GM19351 (cell line): ENCODE measurements at regions not wholly inside any gene's neighbourhood (a gene's known extent, or its start where the extent isn't known, plus 50 kb on each side); places are given as distances from the start of the nearest gene placed in this dataset.
"Not testable (repeated sequence)": the region's sequence is repeated elsewhere in the genome, so short reads cannot be mapped to it uniquely, and the experiment has no call there.

Experiments used
- ATAC-seq: cut with Tn5 transposase; IDR thresholded peaks from one replicate; pipeline ENCODE4 v1.9.1; 2021; ENCODE audit warnings: mild to moderate bottlenecking, moderate library complexity; ENCODE audit not compliant: unreplicated experiment

- peak; percentile 98 for ATAC-seq
Observed at GRCh38 chr7:121530227-121531174, 134.4 kb upstream of the FAM3C start.

GRCh38 chr7:121529003-121529402 is 132.9 kb upstream of the FAM3C start:
- ATAC-seq = no peak

DNA sequence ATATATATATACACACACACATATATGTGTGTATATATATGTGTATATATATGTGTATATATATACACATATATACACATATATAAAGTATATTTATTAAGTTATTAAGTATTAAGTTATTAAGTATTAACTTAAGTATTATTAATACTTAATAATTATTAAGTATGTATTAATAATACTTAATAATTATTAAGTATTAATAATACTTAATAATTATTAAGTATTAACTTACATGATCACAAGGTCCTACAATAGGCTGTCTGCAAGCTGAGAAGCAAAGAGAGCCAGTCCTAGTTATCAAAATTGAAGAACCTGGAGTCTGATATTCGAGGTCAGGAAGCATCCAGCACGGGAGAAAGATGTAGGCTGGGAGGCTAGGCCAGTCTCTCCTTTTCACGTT is 130.1 kb upstream of the FAM3C start:
- ATAC-seq = not testable (repeated sequence)

DNA sequence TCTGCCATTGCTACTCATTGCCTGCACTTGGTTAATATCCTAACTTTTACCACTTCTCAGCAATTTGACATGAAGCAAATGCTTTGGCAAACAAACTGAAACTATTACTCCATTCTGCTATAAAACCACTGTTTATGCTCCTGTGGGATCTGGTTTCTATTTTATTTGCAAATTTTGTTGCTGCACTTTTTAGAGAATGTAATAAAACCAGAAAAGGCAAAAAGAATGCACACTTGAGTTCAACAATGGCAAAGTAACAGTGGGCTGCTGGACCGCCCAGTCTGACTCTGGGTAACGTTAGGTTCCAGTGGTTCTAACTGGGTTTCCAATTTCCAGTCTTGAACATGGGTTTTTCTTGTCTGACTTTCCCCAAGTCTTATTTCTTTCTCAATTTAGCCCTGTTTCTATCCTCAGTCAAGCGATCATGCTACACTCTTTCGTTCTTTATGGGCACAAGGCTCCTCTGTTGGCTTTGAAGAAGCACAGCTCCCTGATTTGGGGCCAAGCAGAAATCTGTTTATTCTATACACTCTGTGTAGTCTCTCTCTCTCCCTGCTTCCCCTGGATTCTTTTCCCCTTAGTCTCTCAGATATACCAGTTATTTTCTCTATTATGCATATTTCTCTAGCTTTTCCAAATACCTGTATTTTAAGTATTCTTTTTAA is 129.2 kb upstream of the FAM3C start:
- ATAC-seq = no peak

DNA sequence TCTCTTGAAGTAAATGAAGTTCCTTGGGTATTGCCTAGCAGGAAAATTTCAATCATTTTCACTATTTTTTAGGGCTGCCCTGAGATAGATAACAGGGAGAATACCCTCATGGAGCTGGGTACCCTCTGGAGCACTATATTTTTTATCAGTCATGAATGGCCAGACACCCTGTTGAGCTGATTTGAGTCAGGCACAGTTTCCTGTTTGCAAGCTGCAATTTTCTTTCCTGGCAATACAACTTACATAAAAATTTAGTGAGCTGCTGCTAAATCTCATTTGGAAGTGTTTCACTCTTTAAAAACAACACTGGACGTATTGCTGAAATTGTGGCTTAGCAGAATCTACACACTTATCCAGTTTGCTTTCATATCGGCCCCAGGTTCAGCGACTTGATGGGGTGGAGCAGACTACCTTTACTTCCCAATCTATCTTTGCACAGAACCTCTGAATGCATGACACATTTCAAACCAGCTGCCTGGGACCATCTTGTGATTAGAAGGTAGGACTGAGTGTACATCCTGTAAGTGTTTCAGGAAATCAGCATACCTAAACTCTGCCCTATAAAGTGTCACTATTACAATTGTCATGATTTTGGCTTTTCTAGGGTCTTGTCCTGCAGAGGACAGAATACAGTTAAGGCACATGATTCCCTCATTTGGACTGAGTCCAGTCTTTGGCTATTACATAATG is 125.7 kb upstream of the FAM3C start:
- no peak for ATAC-seq

GRCh38 chr7:121520911-121521310 is 124.8 kb upstream of the FAM3C start:
- ATAC-seq = no peak

- peak; percentile 91 for ATAC-seq
Observed at GRCh38 chr7:121519548-121520521, 123.7 kb upstream of the FAM3C start.

DNA sequence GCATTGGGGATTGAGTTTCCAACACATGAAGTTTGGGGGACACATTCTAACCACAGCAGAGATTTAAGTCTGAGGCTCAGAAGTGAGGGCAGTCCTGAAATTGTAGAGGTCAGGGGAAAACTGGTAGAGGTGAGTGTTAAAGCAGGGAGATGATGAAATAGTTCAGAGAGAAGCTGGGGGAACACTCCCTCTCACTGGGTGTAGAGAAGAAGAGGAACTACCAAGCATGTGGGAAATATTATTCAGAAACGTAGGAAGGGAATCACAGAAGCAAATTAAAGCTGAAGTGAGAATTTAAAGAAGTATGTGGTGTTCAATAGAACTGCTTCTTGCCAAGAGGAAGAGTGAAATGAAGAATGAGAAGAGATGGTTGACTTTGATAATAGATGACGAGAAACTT is 121.5 kb upstream of the FAM3C start:
- no peak for ATAC-seq

GRCh38 chr7:121516821-121517220 is 120.7 kb upstream of the FAM3C start:
- no peak for ATAC-seq

DNA sequence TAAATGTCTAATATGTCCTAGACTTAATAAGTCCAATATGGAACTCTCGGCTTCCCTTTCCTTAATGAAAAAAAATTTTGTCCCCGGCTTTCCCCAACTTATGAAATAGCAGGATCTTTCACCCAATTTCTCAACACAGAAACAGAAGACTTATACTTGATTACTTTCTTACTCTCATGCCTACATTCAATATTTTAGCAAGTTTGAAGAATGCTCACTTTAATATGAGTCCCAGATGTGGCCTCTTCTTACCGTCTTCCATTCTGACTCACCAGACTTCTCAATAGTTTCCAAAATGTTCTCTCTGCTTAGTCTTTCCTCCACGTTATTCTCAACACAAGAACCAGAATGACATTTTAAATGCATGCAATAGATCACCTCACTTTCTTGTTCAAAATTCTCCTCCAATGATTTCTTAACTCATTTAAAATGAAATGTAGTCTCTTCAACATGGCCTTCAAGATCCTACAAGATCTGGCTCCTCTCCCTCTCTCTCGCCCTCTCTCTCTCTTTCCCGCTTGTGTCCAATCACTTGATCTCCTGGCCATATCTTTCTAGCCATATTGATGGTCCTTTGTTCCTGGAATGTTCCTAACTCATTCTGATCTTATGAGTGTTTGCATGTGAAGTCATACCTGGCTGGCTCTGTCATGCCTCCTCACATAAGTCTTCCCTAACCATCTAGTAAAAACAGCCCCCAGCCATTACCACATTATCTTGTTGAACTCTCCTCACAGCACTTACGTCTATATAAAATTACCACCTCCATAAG is 119.7 kb upstream of the FAM3C start:
- no peak for ATAC-seq

DNA sequence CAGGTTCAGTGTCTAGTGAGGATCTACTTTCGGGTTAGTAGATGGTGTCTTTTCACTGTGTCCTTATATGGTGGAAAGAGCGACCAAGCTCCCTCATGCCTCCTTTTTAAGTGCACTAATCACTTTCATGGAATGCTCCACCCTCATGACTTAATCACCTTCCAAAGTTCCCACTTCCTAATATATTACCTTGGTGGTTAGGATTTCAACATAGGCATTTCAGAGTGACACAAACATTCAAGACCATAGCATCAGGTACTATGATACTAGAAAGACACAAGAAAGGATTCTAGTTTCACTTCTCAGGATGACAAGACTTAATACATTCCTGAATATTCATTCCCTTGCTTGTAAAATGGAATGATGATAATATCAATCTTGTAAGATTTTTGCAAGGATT is 119.1 kb upstream of the FAM3C start:
- no peak for ATAC-seq

GRCh38 chr7:121513105-121513504 is 117.0 kb upstream of the FAM3C start:
- no peak for ATAC-seq

DNA sequence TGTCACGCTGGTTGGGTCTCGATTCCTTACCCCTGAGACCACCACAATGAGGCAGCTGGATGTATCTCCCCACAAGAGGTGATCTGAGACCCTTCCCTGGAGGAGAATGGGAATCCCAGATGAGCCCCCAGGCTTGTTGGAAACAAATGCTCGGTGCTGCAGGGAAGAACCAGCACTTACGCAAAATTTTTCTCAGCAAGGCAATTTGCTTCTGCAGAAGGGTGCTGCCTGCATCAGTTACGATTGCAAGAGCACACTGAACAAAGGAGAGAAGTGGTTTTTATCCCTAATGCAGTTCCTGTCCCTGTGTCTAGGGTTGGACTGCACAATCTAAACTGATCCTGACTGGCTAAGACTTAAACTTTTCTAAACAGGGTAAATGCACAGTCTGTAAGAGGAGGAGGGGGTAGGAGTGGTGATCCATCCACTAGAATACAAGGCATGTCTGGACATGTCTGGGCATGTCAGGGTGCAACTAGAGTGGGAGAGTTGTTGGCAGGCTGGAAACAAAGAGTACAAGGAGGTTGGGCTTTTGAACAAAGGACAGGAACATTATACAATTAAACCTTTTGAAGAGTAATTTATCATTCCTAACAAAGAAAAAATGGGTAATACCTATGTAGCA is 114.9 kb upstream of the FAM3C start:
- ATAC-seq = no peak

GRCh38 chr7:121510302-121510701 is 114.2 kb upstream of the FAM3C start:
- ATAC-seq = no peak

DNA sequence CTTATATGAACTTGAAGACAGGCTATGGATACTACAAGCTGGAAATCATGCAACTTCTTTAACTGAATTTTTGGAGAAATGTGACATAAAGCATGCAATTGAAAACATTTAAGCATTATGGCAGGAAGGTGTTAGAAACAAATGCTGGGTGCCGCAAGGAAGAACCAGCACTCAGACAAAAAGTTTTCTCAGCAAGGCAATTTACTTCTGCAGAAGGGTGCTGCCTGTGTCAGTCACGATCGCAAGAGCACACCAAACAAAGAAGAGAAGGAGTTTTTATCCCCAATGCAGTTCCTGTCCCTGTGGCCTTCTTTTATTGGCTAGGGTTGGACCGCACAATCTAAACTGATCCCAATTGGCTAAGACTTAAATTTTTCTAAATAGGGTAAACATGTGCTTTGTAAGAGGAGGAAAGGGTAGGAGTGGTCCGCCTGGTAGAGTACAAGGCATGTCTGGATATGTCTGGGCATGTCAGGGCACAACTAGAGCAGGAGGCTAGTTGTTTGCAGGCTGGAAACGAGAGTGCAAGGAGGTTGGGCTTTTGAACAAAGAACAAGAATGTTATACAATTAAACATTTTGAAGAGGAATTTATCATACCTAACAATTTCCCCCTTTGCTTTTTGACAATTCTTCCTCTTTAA is 109.6 kb upstream of the FAM3C start:
- no peak for ATAC-seq

- ATAC-seq = no peak
Observed at GRCh38 chr7:121505021-121505420, 108.9 kb upstream of the FAM3C start.

DNA sequence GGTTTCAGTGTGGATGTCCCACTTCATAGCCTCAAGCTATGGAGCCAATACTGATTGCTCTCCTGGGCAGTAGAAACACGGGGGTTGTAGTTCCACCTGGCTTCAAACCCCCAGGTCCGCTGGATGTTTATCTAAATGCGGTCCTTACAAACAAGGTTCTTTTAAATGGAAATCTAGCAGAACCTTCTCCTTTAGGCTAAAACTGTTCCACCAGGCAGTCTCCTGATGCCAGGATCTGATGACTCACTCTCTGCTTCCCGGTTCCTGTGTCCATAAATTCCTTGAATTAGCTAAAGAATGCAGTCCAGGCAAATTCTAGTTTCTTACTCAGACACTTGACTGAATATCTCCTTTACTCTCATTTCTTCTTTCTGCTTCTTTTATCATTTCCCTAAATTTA is 108.4 kb upstream of the FAM3C start:
- ATAC-seq = no peak

DNA sequence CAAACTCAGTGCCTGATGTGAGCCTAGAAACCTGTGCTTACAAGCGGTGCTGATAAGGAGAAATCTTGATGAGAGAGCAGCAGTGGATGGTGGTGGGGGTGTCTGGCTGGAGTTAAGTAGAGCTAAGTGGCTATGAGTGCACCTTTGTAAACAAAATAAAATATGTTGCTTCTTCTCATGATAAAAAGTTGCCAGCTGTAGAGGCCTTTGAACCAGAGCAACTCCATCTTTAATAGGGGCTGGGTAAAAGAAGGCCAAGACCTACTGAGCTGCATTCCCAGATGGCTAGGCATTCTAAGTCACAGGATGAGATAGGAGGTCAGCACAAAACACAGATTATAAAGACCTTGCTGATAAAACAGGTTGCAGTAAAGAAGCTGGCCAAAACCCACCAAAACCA is 107.6 kb upstream of the FAM3C start:
- ATAC-seq = no peak

- no peak for ATAC-seq
Observed at GRCh38 chr7:121503039-121503438, 106.9 kb upstream of the FAM3C start.
